Heart left ventricle (tissue), 16 donors: ENCODE measurements at regions not wholly inside any gene's neighbourhood (a gene's known extent, or its start where the extent isn't known, plus 50 kb on each side); places are given as distances from the start of the nearest gene placed in this dataset.
"Not testable (repeated sequence)": the region's sequence is repeated elsewhere in the genome, so short reads cannot be mapped to it uniquely, and the experiment has no call there.

Experiments used
- ATAC-seq, 4 donors: fragments of 200-7000 bp; cut with Tn5 transposase; one replicate each; pipeline ENCODE4 v1.9.1; 2020 to 2022; ENCODE audit warnings: moderate library complexity in 4 of 4, mild to moderate bottlenecking in 3 of 4, moderate number of reproducible peaks in 1 of 4
- DNase-seq, 5 donors: peaks; one replicate each; pipeline ENCODE4 v3.0.0-alpha.2; 2020
- H3K27ac ChIP-seq, 12 donors: fragments of 200-600 bp; sonication (generic) in 4 of 12; one replicate each; pipeline versions ENCODE4 v1.5.0 to v1.8.0; 2016 to 2022; ENCODE audit warnings: mild to moderate bottlenecking in 2 of 12
- H3K27me3 ChIP-seq, 9 donors: fragments of 200-600 bp; sonication (generic) in 2 of 9; one replicate each; pipeline versions ENCODE4 v1.5.1 to v1.8.0; 2016 to 2022; ENCODE audit warnings: mild to moderate bottlenecking in 3 of 9
- H3K36me3 ChIP-seq, 9 donors: fragments of 200-600 bp; sonication (generic) in 2 of 9; one replicate each; pipeline versions ENCODE4 v1.5.0 to v1.8.0; 2018 to 2022; ENCODE audit warnings: mild to moderate bottlenecking in 2 of 9
- H3K4me1 ChIP-seq, 12 donors: fragments of 200-600 bp; sonication (generic) in 4 of 12; one replicate each; pipeline versions ENCODE4 v1.5.0 to v1.8.0; 2016 to 2022; ENCODE audit warnings: mild to moderate bottlenecking in 3 of 12
- H3K4me3 ChIP-seq, 12 donors: fragments of 200-600 bp; sonication (generic) in 4 of 12; one replicate each; pipeline versions ENCODE4 v1.5.0 to v1.8.0; 2017 to 2022; ENCODE audit warnings: mild to moderate bottlenecking in 9 of 12, moderate library complexity in 4 of 12
- H3K9me3 ChIP-seq, 12 donors: fragments of 200-600 bp; sonication (generic) in 4 of 12; one replicate each; pipeline versions ENCODE4 v1.5.0 to v1.8.0; 2016 to 2022; ENCODE audit warnings: mild to moderate bottlenecking in 1 of 12
- POLR2A ChIP-seq, 2 donors: fragments of 450-650 bp; IDR thresholded peaks; one replicate each; pipeline ENCODE4 v1.6.1; 2017; ENCODE audit warnings: antibody characterized with exemption in 2 of 2, mild to moderate bottlenecking in 2 of 2, moderate library complexity in 2 of 2
- WGBS, 4 donors: extraction: QIAGEN DNeasy Blood & Tissue Kit in 2 of 4; methylation state at CpG; one replicate each; pipeline versions ENCODE4 v1.1.5 to v1.1.7; 2013 to 2018; 5-methylcytosine and 5-hydroxymethylcytosine counted together
- intact Hi-C, 10 donors: fragments of 100-400 bp; cut with DNase I; formaldehyde crosslinking; loops; one replicate each; pipeline versions ENCODE4 v1.11.1 to v1.14.2; 2022
- TF ChIP-seq, protein P1 (sequence below), 12 donors: fragments of 200-600 bp; sonication (generic) in 4 of 12; IDR thresholded peaks; one replicate each; pipeline versions ENCODE4 v1.5.0 to v1.8.0; 2018 to 2022; ENCODE audit warnings: antibody characterized with exemption in 12 of 12, mild to moderate bottlenecking in 5 of 12
- donor health status: ischemic (EF 13 %, LVEDD 7.1; RV severe dilation, severe dysfunction).
- donor health status: healthy with polysubstance abuse.
- donor health status: DM: no; HTN: yes; CAD: no.
- donor health status: DM: no; HTN: no; CAD: no.
- donor health status: ischemic (EF 25% LVEDD 6.9; RV normal size, moderate dysfunction).
- donor health status: ischemic (EF 25% LVEDD 5.7; RV mildly dilated, moderate dysfunction).
- donor health status: healthy.
- donor health status: DM: yes; HTN: yes; CAD: no.
- donor health status: ischemic (EF 35%, LVEDD 5.7; RV mildly dilated, moderate dysfunction).
- donor health status: nonischemic (EF 11% LVEDD 7.7; RV severe dilation, severe dysfunction).
- donor health status: DM: yes; HTN: yes; CAD: no.
- donor health status: PGD.
- donor health status: ischemic (EF 29% LVEDD 5.4; RV normal size, mild dysfunction).
- donor health status: nonischemic (EF 23%, LVEDD 6.1; RV moderate dilation, normal function).

DNA sequence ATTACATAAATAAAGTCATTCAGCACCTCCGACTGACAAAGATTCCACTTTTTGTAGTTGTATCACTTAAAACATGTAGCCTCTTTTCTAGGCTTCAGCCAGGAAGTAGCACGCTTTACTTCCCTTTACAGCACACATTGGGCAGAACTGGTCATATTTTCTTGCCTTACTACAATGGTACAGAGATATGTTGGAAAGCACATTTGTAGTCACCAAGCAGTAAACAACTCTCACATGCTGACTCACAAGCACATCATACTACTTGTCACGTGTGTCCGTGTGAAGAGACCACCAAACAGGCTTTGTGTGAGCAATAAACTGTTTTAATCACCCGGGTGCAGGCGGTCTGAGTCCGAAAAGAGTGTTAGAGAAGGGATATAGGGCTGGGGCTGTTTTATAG lies 1071.8 kb downstream of the DNAJB9 start:
- DNase-seq (no peak), ATAC-seq (no peak)
- H3K36me3 ChIP-seq = no peaks in the 10 kb centered on the region
- WGBS, 4 donors = 87 to 89% (median 88%) methylated on average over 7 of the region's 7 CpGs
- no peaks in the 10 kb centered on the region for H3K27me3 ChIP-seq
- no peak overlapping the region for H3K27ac ChIP-seq
- no peaks in the 10 kb centered on the region for H3K9me3 ChIP-seq
- no peak overlapping the region for H3K4me3 ChIP-seq
- H3K4me1 ChIP-seq = no peaks in the 10 kb centered on the region
- intact Hi-C loops = no loop called here
- TF ChIP-seq, protein P1, sequence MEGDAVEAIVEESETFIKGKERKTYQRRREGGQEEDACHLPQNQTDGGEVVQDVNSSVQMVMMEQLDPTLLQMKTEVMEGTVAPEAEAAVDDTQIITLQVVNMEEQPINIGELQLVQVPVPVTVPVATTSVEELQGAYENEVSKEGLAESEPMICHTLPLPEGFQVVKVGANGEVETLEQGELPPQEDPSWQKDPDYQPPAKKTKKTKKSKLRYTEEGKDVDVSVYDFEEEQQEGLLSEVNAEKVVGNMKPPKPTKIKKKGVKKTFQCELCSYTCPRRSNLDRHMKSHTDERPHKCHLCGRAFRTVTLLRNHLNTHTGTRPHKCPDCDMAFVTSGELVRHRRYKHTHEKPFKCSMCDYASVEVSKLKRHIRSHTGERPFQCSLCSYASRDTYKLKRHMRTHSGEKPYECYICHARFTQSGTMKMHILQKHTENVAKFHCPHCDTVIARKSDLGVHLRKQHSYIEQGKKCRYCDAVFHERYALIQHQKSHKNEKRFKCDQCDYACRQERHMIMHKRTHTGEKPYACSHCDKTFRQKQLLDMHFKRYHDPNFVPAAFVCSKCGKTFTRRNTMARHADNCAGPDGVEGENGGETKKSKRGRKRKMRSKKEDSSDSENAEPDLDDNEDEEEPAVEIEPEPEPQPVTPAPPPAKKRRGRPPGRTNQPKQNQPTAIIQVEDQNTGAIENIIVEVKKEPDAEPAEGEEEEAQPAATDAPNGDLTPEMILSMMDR (IDR thresholded peaks at IDR 0.05) = no peak
- TF ChIP-seq POLR2A (IDR thresholded peaks at IDR 0.05) = no peak

DNA sequence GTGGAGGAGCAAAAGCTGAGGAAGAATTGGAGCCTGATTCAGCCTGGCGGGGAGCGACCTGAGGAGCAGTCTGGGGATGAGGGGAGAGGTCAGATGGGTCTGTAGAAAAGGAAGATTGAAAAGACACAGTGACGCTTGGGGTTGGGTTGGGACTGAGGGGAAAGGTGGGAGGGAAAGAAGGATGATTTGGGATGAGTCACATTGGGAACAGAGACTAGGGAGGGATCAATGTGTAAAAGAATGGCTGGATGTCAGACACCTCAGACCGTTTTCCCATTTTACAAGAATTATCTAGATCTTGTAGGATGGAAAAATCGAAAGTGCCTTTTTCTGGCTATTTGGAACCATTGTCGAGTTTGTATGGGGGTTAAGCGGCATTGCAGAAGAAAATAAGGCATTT lies 1076.5 kb downstream of the DNAJB9 start:
- 82 to 89% (median 86%) methylated on average over 7 of the region's 7 CpGs for WGBS, 4 donors
- TF ChIP-seq, protein P1 (IDR thresholded peaks at IDR 0.05) = no peak
- TF ChIP-seq POLR2A (IDR thresholded peaks at IDR 0.05) = no peak
- no peaks in the 10 kb centered on the region for H3K27me3 ChIP-seq
- no peak for ATAC-seq
- no peaks in the 10 kb centered on the region for H3K36me3 ChIP-seq
- intact Hi-C loops = no loop called here
- H3K27ac ChIP-seq = no peak overlapping the region
- peaks cover 0 to 5% (median 0%) of the 10 kb centered on the region in 12 donors for H3K9me3 ChIP-seq
- no peak for DNase-seq
- H3K4me1 ChIP-seq = no peaks in the 10 kb centered on the region
- no peak overlapping the region for H3K4me3 ChIP-seq

DNA sequence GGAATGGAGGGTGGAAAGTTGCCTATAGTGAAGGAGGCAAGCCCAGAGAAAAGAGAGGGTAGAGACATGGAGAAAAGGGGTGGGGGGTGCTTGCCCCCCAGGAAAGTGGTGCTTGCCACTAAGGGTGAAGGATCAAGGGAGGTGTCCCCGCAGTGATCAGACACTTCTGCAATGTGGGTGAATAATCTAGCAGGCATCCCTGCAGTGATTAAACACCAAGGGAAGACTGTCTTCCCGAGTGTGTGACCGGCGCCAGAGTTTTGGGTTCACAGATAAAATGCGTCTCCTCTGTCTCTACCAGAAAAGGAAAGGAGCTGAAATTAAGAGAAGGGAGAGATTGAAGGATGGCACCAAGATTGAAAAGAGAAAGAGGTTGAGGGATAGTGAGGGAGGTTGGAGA lies 1076.9 kb downstream of the DNAJB9 start:
- H3K4me3 ChIP-seq, H3K27ac ChIP-seq, H3K27me3 ChIP-seq, intact Hi-C loops, DNase-seq, H3K4me1 ChIP-seq, H3K9me3 ChIP-seq, ATAC-seq, H3K36me3 ChIP-seq: not testable (repeated sequence)
- 69 to 91% (median 83%) methylated on average over 5 of the region's 5 CpGs for WGBS, 4 donors

DNA sequence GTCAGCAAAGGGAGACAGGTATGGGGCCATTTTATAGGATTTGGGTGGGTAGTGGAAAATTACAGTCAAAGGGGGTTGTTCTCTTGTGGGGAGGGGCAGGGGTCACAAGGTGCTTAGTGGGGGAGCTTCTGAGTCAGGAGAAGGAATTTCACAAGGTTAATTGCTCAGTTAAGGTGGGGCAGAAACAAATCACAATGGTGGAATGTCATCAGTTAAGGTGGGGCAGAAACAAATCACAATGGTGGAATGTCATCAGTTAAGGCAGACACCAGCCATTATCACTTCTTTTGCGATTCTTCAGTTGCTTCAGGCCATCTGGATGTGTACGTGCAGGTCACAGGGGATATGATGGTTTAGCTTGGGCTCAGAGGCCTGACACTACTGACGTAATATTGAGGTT lies 1077.6 kb downstream of the DNAJB9 start:
- ATAC-seq, DNase-seq, H3K27ac ChIP-seq, H3K4me1 ChIP-seq, intact Hi-C loops, H3K36me3 ChIP-seq, H3K9me3 ChIP-seq, H3K27me3 ChIP-seq, H3K4me3 ChIP-seq: not testable (repeated sequence)
- WGBS, 4 donors = 46 to 85% (median 74%) methylated on average over 3 of the region's 3 CpGs

DNA sequence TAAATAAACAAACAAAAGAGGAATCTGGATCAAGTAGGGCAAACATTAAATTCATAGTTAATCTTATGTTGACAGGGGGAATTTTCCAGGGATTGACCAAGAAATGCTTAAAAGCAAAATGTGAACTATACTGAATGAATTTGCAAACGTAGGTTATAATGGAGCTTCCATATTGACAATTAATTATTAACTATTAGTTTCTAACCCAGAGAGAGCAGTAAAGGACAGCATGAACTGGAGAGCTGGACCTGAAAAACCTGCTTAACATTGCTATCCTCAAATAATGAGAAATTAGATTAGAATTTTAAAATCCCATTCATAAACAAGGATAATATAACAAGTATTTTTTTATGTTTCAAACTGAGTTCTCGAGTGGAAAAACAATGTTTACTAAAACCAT lies 1089.6 kb downstream of the DNAJB9 start:
- Histone ChIP-seq H3K4me1 (no peaks in the 10 kb centered on the region), H3K9me3 (no peaks in the 10 kb centered on the region), H3K36me3 (no peaks in the 10 kb centered on the region), H3K4me3 (no peak overlapping the region), H3K27ac (no peak overlapping the region), H3K27me3 (no peaks in the 10 kb centered on the region)
- 67 to 80% (median 70%) methylated on average over 2 of the region's 2 CpGs for WGBS, 4 donors
- DNase-seq (no peak), ATAC-seq (no peak)
- TF ChIP-seq, protein P1 (IDR thresholded peaks at IDR 0.05) = no peak
- intact Hi-C loops = no loop called here
